Vagina (tissue), 2 donors: ENCODE measurements at regions not wholly inside any gene's neighbourhood (a gene's known extent, or its start where the extent isn't known, plus 50 kb on each side); places are given as distances from the start of the nearest gene placed in this dataset.

Experiments used
- CTCF ChIP-seq, 3 experiments: fragments of 450-650 bp in 2 of 3; fragments of 200-600 bp in 1 of 3; sonication (generic) in 1 of 3; IDR thresholded peaks; one replicate each; pipeline ENCODE4 v1.5.1; 2017 to 2019; ENCODE audit warnings: antibody characterized with exemption in 3 of 3, mild to moderate bottlenecking in 2 of 3, moderate library complexity in 2 of 3
- POLR2A ChIP-seq, 2 donors: fragments of 450-650 bp; IDR thresholded peaks; one replicate each; pipeline ENCODE4 v1.6.1; 2017; ENCODE audit warnings: antibody characterized with exemption in 2 of 2, mild to moderate bottlenecking in 2 of 2, moderate library complexity in 2 of 2

DNA sequence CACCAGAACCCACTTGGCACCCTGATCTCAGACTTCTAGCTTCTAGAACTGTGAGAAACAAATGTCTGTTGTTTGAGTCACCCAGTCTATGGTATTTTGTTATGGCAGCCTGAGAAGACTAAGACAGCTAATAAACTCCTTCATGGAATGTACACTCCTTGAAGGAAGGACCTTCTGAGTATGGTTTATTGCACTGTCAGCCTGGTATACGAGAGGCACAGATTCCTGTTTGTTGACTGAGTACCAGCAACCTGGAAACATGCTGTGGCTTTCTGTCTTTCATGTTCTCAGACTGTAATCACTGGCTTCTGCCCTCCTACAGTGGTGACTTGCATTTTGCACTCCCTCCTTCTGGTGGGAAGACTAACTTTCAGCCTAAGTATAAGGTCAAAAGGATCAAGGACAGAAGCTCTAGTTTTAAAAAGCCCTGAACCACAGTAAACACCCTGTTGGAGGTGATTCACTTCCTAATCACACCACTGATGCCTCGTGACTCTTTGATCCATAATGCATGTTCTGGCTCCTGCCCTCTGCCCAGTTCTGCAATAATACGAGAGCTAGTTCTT lies 319.0 kb upstream of the NPSR1 start:
- TF ChIP-seq CTCF (IDR thresholded peaks at IDR 0.05) (no peak), POLR2A (IDR thresholded peaks at IDR 0.05) (no peak)
